ENCODE measurements at regions not wholly inside any gene's neighbourhood (a gene's known extent, or its start where the extent isn't known, plus 50 kb on each side); places are given as distances from the start of the nearest gene placed in this dataset.

DNA sequence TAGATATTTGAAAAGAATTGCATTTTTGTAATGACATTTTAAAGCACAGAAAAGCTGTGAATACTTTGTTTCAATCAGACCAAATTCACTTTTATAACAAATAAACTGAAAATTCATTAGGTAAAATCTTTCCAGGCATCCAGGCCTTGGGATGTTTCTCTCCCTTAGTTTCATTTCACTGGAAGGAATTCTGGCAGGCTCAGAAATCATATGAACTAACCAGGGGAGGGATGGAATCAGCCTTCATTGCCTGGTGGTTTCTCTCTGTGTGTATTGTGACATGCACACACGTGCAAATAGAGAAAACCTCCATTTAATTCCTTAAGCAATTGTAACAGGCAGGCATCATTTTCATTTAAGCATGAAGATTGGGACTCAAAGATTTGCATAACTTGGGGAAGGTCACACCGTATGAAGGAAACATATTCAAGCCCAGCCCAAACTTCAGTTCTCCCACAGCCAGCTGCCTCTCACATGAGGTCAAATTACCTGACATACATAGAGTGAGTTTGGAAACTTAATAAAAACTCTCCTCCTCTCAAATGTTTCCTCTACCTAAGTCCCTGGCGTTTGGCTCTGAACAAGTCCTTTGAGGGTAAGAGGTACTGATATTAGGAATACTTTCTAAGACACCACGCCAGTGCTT, 376.1 kb upstream of the MCTP2 start:
- DNase-seq (ENCODE audit: extremely low read depth, low read depth): no peak
- H3K4me3 ChIP-seq (replicated peaks; ENCODE audit: low read depth, low read length): no peak overlapping the region

GRCh38 chr15:93854088-93854487, 377.3 kb upstream of the MCTP2 start:
- TF ChIP-seq CTCF (IDR thresholded peaks at IDR 0.05; ENCODE audit: low read depth, low read length, missing control alignments): no peak

More for the DNA sequence above, 376.1 kb upstream of the MCTP2 start:
- TF ChIP-seq CTCF (IDR thresholded peaks at IDR 0.05; ENCODE audit: low read depth, low read length, missing control alignments): no peak

DNA sequence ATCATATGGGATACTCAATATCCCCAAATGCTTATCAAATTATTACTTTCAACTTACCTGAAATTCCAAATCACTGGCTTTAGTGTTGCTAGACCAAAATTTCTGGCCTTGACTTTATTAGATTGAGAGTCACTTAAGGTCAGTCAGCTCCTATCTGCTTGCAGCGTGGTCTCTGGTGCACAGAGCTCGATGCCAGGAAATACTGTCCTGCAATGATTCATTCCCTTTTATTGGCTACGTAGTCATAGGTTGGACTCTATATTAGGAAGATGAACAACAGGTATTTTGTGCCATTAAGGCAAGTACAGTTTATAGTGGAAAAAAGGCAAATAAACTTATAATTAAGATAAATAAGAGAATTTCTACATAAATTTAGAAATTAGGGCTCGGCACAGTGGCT, 378.6 kb upstream of the MCTP2 start:
- no peak for DNase-seq (ENCODE audit: extremely low read depth, low read depth)
- no peak for TF ChIP-seq CTCF (IDR thresholded peaks at IDR 0.05; ENCODE audit: low read depth, low read length, missing control alignments)
- H3K4me3 ChIP-seq (replicated peaks; ENCODE audit: low read depth, low read length): no peak overlapping the region

More at GRCh38 chr15:93854088-93854487, 377.3 kb upstream of the MCTP2 start:
- DNase-seq (ENCODE audit: extremely low read depth, low read depth): no peak
- H3K4me3 ChIP-seq (replicated peaks; ENCODE audit: low read depth, low read length): no peak overlapping the region

GRCh38 chr15:93848490-93848889, 382.9 kb upstream of the MCTP2 start:
- no peak overlapping the region for H3K4me3 ChIP-seq (replicated peaks; ENCODE audit: low read depth, low read length)
- no peak for DNase-seq (ENCODE audit: extremely low read depth, low read depth)
- TF ChIP-seq CTCF (IDR thresholded peaks at IDR 0.05; ENCODE audit: low read depth, low read length, missing control alignments): no peak

- no peak for TF ChIP-seq CTCF (IDR thresholded peaks at IDR 0.05; ENCODE audit: low read depth, low read length, missing control alignments)
- no peak for DNase-seq (ENCODE audit: extremely low read depth, low read depth)
- no peak overlapping the region for H3K4me3 ChIP-seq (replicated peaks; ENCODE audit: low read depth, low read length)
These were observed 383.3 kb upstream of the MCTP2 start for GRCh38 chr15:93848076-93848475.

- TF ChIP-seq CTCF (IDR thresholded peaks at IDR 0.05; ENCODE audit: low read depth, low read length, missing control alignments): no peak
- no peak overlapping the region for H3K4me3 ChIP-seq (replicated peaks; ENCODE audit: low read depth, low read length)
- no peak for DNase-seq (ENCODE audit: extremely low read depth, low read depth)
These were observed 385.2 kb upstream of the MCTP2 start for GRCh38 chr15:93846148-93846547.

GRCh38 chr15:93837450-93837849, 393.9 kb upstream of the MCTP2 start:
- DNase-seq (ENCODE audit: extremely low read depth, low read depth): no peak
- no peak overlapping the region for H3K4me3 ChIP-seq (replicated peaks; ENCODE audit: low read depth, low read length)
- no peak for TF ChIP-seq CTCF (IDR thresholded peaks at IDR 0.05; ENCODE audit: low read depth, low read length, missing control alignments)
